ENCODE measurements at regions not wholly inside any gene's neighbourhood (a gene's known extent, or its start where the extent isn't known, plus 50 kb on each side); places are given as distances from the start of the nearest gene placed in this dataset.

DNA sequence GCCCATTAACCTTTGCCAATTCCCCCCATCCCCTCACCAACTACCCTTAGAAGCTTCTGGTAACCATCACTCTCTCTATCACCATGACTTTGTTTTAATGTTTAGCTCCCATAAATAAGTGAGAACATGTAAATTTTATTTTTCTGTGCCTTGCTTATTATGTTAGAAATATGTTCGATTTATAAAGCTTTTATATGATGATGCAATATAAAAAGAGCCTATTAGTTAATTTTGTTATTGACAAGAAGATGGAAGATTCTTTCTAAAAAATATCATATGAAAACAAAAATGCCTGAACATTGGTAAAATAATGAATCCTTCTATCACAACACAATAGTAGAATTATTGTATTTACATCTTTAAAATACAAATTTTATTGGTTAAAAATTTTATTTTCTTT, 836.1 kb upstream of the TMPRSS15 start:
- Histone ChIP-seq H3K9me1 (ENCODE audit: control insufficient read depth, insufficient read depth, low read length) (no peaks in the 10 kb centered on the region), H3K9ac (ENCODE audit: insufficient read depth in 1 of 2, low read depth in 2 of 2, low read length in 2 of 2) (no peak overlapping the region), H3K36me3 (ENCODE audit: control insufficient read depth, insufficient read depth, low read length) (no peaks in the 10 kb centered on the region), H4K20me1 (replicated peaks; ENCODE audit: control insufficient read depth, insufficient read depth, low read length) (no peaks in the 10 kb centered on the region), H3K4me1 (replicated peaks in 1 of 2; ENCODE audit: control insufficient read depth in 2 of 2, insufficient read depth in 2 of 2, low read length in 2 of 2) (no peaks in the 10 kb centered on the region), H3K4me3 (no peak overlapping the region), H2AFZ (ENCODE audit: low read depth, low read length) (no peak overlapping the region), H3K27me3 (ENCODE audit: control insufficient read depth in 2 of 2, insufficient read depth in 2 of 2, low read length in 2 of 2) (no peaks in the 10 kb centered on the region), H3K9me3 (replicated peaks; ENCODE audit: control insufficient read depth, insufficient read depth, low read depth, low read length) (no peaks in the 10 kb centered on the region), H3K79me2 (ENCODE audit: control insufficient read depth, insufficient read depth, low read length) (no peaks in the 10 kb centered on the region), H3K27ac (ENCODE audit: extremely low read depth, low read depth, low read length) (no peak overlapping the region), H3K4me2 (ENCODE audit: insufficient read depth, low read length) (no peak overlapping the region)
- TF ChIP-seq ZNF133 (CRISPR knock-in tag; IDR thresholded peaks at IDR 0.05) (no peak), ZFP91 (CRISPR knock-in tag; IDR thresholded peaks at IDR 0.05) (no peak), POLR2G (IDR thresholded peaks at IDR 0.05; ENCODE audit: low read depth, low read length) (no peak), KDM5B (IDR thresholded peaks at IDR 0.05; ENCODE audit: insufficient replicate concordance, low read depth, low read length) (no peak), HIVEP1 (CRISPR knock-in tag; IDR thresholded peaks at IDR 0.05) (no peak), HNRNPK (IDR thresholded peaks at IDR 0.05; ENCODE audit: low read depth, low read length, poor library complexity, severe bottlenecking) (no peak), ETS2 (tag; IDR thresholded peaks at IDR 0.05; ENCODE audit: borderline replicate concordance, poor library complexity, severe bottlenecking) (no peak), MEF2D (tag; conservative IDR thresholded peaks at IDR 0.05; ENCODE audit: low read depth) (no peak), ZNF124 (CRISPR knock-in tag; IDR thresholded peaks at IDR 0.05) (no peak), ZNF644 (tag; IDR thresholded peaks at IDR 0.05; ENCODE audit: low read depth) (no peak), CBX5 (IDR thresholded peaks at IDR 0.05; ENCODE audit: borderline replicate concordance, low read depth) (no peak), SMAD2 (IDR thresholded peaks at IDR 0.05; ENCODE audit: low read depth, low read length) (no peak), CEBPG (CRISPR knock-in tag; IDR thresholded peaks at IDR 0.05) (no peak), CEBPG (tag; conservative IDR thresholded peaks at IDR 0.05 in 1 of 2, IDR thresholded peaks at IDR 0.05 in 1 of 2) (peak in 1 of 2 experiments; percentile 60; a peak in 1 of 4 replicates), MEF2A (IDR thresholded peaks at IDR 0.05; ENCODE audit: control insufficient read depth, low read depth, low read length) (no peak)
- TF ChIP-seq, protein P1, sequence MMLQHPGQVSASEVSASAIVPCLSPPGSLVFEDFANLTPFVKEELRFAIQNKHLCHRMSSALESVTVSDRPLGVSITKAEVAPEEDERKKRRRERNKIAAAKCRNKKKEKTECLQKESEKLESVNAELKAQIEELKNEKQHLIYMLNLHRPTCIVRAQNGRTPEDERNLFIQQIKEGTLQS (IDR thresholded peaks at IDR 0.05) = peak; percentile 56; the same call in 1 of the 2 replicates
- TF ChIP-seq, protein P1 (CRISPR knock-in tag; conservative IDR thresholded peaks at IDR 0.05) = no peak
- ChIA-PET POLR2A (no interaction called here), CTCF (ENCODE audit: low intra/inter-chr PET ratio) (no interaction called here)
- intact Hi-C loops (cut with micrococcal nuclease) = no loop called here
- no peak for FAIRE-seq
- no TSS peak for BruUV-seq (replicated peaks)
- 0% methylated on average over 1 of the region's 1 CpG for whole genome bisulfite sequencing (ENCODE audit: insufficient coverage, low coverage, missing lambda C conversion rate)
- in situ Hi-C loops (cut with MboI) = no loop called here
- DNase-seq (ENCODE audit: extremely low read depth in 1 of 4, low spot score in 3 of 4) = no peak
- ATAC-seq = no peak

All from K562 (cell line).